GM21737 (cell line): ENCODE measurements at regions not wholly inside any gene's neighbourhood (a gene's known extent, or its start where the extent isn't known, plus 50 kb on each side); places are given as distances from the start of the nearest gene placed in this dataset.

Experiments
- ATAC-seq: cut with Tn5 transposase; IDR thresholded peaks from one replicate; pipeline ENCODE4 v1.9.1; 2021; ENCODE audit warnings: mild to moderate bottlenecking, moderate library complexity; ENCODE audit not compliant: unreplicated experiment

- no peak for ATAC-seq
Observed at GRCh38 chr18:54100920-54101470, 123.5 kb downstream of the MBD2 start.

GRCh38 chr18:54100466-54100865, 124.0 kb downstream of the MBD2 start:
- no peak for ATAC-seq

- no peak for ATAC-seq
Observed at GRCh38 chr18:54094474-54094873, 130.0 kb downstream of the MBD2 start.

- no peak for ATAC-seq
Observed at GRCh38 chr18:54090856-54091255, 133.6 kb downstream of the MBD2 start.

- ATAC-seq: no peak
Observed at GRCh38 chr18:54089749-54090459, 134.6 kb downstream of the MBD2 start.

- ATAC-seq: no peak
Observed at GRCh38 chr18:54086863-54087262, 137.6 kb downstream of the MBD2 start.

GRCh38 chr18:54086046-54086802, 138.2 kb downstream of the MBD2 start:
- ATAC-seq: peak; percentile 82

GRCh38 chr18:54080858-54081257, 143.6 kb downstream of the MBD2 start:
- no peak for ATAC-seq

- no peak for ATAC-seq
Observed at GRCh38 chr18:54076166-54076565, 148.3 kb downstream of the MBD2 start.

GRCh38 chr18:54075689-54076088, 148.8 kb downstream of the MBD2 start:
- no peak for ATAC-seq

GRCh38 chr18:54069729-54070128, 154.7 kb downstream of the MBD2 start:
- ATAC-seq: no peak

- ATAC-seq: no peak
Observed at GRCh38 chr18:54060343-54061005, 164.0 kb downstream of the MBD2 start.

GRCh38 chr18:54052732-54053429, 171.6 kb downstream of the MBD2 start:
- ATAC-seq: no peak

- ATAC-seq: no peak
Observed at GRCh38 chr18:54052259-54052658, 172.2 kb downstream of the MBD2 start.

GRCh38 chr18:54043484-54044251, 180.8 kb downstream of the MBD2 start:
- ATAC-seq: no peak

- no peak for ATAC-seq
Observed at GRCh38 chr18:54035927-54036326, 188.5 kb downstream of the MBD2 start.

- no peak for ATAC-seq
Observed at GRCh38 chr18:54033052-54033451, 191.4 kb downstream of the MBD2 start.

GRCh38 chr18:54032412-54032811, 192.1 kb downstream of the MBD2 start:
- no peak for ATAC-seq

GRCh38 chr18:54031243-54031642, 193.2 kb downstream of the MBD2 start:
- ATAC-seq: no peak

GRCh38 chr18:54030434-54030833, 194.0 kb downstream of the MBD2 start:
- no peak for ATAC-seq
